AG10803 (cell line): ENCODE measurements at regions not wholly inside any gene's neighbourhood (a gene's known extent, or its start where the extent isn't known, plus 50 kb on each side); places are given as distances from the start of the nearest gene placed in this dataset.

Source experiments
- DNase-seq: peaks from one replicate; pipeline ENCODE4 v3.0.0; 2010; ENCODE audit warnings: low read depth
- H3K4me3 ChIP-seq: 2 replicates; pipeline ENCODE4 v1.5.1; 2011; ENCODE audit warnings: mild to moderate bottlenecking, low read length, control low read depth
- TF ChIP-seq, protein P1 (sequence below): conservative IDR thresholded peaks from 2 replicates; pipeline ENCODE4 v1.5.1; 2011; ENCODE audit warnings: mild to moderate bottlenecking, low read length, control low read depth, inconsistent platforms

DNA sequence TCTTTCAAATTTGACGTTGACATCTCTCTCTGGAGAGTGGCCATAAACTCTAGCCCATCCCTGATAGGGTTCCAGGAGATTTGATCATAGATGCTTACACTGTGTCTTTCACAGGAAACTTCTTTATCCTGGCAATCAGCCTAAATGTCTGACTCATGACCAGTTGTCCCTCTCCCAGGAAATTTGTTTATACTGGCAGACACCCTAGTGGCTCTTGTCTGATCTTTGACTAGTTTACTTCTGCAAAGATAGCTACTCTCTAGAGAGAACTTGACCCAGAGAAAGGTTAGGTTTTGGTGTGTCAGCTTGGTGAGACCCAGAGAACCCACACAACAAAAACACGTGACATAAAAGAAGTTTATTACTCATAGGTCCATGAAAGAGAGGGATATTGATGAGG is 509.8 kb downstream of the CENPC start:
- no peak for DNase-seq
- no peak overlapping the region for H3K4me3 ChIP-seq
- TF ChIP-seq, protein P1, sequence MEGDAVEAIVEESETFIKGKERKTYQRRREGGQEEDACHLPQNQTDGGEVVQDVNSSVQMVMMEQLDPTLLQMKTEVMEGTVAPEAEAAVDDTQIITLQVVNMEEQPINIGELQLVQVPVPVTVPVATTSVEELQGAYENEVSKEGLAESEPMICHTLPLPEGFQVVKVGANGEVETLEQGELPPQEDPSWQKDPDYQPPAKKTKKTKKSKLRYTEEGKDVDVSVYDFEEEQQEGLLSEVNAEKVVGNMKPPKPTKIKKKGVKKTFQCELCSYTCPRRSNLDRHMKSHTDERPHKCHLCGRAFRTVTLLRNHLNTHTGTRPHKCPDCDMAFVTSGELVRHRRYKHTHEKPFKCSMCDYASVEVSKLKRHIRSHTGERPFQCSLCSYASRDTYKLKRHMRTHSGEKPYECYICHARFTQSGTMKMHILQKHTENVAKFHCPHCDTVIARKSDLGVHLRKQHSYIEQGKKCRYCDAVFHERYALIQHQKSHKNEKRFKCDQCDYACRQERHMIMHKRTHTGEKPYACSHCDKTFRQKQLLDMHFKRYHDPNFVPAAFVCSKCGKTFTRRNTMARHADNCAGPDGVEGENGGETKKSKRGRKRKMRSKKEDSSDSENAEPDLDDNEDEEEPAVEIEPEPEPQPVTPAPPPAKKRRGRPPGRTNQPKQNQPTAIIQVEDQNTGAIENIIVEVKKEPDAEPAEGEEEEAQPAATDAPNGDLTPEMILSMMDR, result no peak

- TF ChIP-seq, protein P1, result no peak
- DNase-seq, result no peak
- H3K4me3 ChIP-seq, result no peak overlapping the region
Observed at GRCh38 chr4:67030636-67031035, 514.7 kb downstream of the CENPC start.

GRCh38 chr4:67020438-67020797 is 524.9 kb downstream of the CENPC start:
- DNase-seq, result no peak
- TF ChIP-seq, protein P1, result no peak
- no peak overlapping the region for H3K4me3 ChIP-seq

DNA sequence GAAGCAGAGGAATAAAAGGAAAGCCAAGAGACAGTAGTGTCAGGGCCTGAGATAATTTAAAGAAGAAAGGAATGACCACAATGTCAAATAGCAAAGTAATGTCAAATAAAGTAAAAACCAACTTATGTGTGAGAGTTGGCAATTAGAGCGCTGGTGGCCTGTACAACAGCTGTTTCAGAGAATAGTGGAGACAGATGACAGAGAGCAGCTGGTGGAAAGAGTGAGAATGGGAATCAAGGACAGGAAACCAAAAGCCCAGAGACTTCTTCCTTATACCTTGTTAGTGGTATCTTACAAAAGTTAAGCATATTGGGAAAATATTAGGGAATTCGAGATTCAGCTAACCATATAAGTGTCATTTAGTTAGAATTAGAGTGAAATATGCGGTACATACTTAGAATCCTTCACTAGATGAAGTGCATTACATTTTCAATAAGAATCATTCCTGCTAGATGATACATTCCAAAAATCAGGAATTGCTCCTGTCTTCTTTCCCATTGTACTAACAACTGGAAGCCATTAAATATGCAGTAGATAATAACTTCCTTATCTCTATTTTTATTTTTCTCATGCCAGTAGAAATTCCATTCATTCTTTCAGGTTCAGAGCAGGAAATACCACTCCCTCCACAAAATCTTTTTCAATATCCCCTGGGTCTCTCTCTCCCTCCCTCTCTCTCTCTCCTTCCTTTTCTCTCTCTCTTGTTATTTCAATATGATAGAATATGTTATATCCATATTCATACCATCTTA is 525.4 kb downstream of the CENPC start:
- TF ChIP-seq, protein P1, result no peak
- no peak for DNase-seq
- H3K4me3 ChIP-seq, result no peak overlapping the region

DNA sequence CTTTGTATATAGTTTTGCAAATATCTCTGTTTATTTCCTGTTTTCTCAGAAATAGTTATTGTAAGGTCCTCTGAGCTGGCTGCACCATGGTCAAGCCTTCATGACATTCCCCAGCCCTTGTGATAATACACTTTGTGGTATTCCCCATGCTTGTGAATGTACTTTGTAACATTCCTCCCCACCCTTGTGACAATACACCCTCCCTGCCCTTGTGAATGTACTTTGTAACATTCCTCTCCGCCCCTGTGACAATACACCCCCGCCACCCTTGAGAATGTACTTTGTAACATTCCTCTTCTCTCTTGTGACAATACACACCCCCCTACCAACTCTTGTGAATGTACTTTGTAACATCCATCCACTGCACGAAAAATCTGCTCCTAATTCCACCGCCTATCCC is 530.7 kb downstream of the CENPC start:
- TF ChIP-seq, protein P1, result no peak
- DNase-seq, result no peak
- H3K4me3 ChIP-seq, result no peak overlapping the region

GRCh38 chr4:67006791-67007190 is 538.5 kb downstream of the CENPC start:
- TF ChIP-seq, protein P1, result no peak
- no peak for DNase-seq
- H3K4me3 ChIP-seq, result no peak overlapping the region

DNA sequence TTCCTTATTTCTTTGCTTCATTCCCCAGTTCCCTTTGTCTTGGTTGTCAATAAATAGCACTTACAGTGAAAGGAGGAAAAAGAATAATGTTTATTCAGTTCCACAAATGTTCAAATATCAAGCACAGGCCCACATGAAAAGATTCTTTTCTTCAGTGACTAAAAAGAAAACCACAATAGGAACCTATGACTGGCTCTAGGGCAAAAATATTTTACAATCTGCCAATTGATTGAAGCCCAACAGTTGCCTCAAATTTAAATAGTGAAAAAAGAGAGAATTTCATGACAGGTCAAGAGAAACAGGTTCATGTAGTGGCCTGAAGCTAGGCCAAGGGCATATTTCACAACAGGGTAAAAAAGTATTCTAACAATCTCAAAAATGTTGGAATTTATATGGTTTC is 553.8 kb downstream of the CENPC start:
- no peak overlapping the region for H3K4me3 ChIP-seq
- TF ChIP-seq, protein P1, result no peak
- DNase-seq, result no peak
